K562 (cell line): ENCODE measurements at regions not wholly inside any gene's neighbourhood (a gene's known extent, or its start where the extent isn't known, plus 50 kb on each side); places are given as distances from the start of the nearest gene placed in this dataset.

ENCODE experiments used
- ATAC-seq: fragments of 200-7000 bp; cut with Tn5 transposase; 3 replicates; pipeline ENCODE4 v1.9.1; 2020; ENCODE audit warnings: moderate library complexity
- BruUV-seq: library from RNA; stranded (reverse); fragments of 400-500 nt; replicated peaks from 2 replicates; lab custom pipeline; 2021; lab: Mats Ljungman, UMichigan
- CTCF ChIA-PET: fragments of 300-600 bp; formaldehyde crosslinking; extraction: SDS; loops from one replicate; lab custom pipeline; 2021; ENCODE audit warnings: low intra/inter-chr PET ratio; lab: Yijun Ruan, JAX
- POLR2A ChIA-PET: fragments of 300-600, 350-650 bp; sonication (Branson Sonifier 250); formaldehyde crosslinking; extraction: SDS; loops from one replicate; lab custom pipeline; 2021; ENCODE audit warnings: antibody characterized with exemption, inconsistent platforms; lab: Yijun Ruan, JAX
- DNase-seq, 4 experiments: peaks; one replicate each; pipeline versions ENCODE4 v3.0.0 to v3.0.0-alpha.2; 2011 to 2018; ENCODE audit warnings: low spot score in 3 of 4, mixed read lengths in 3 of 4; ENCODE audit errors: extremely low read depth in 1 of 4
- FAIRE-seq: peaks from 2 replicates; lab custom pipeline; 2011; peaks lifted over from hg19 to GRCh38; lab: Jason Lieb, UNC
- H2AFZ ChIP-seq: 2 replicates; pipeline ENCODE4 v1.6.0; 2011; ENCODE audit warnings: low read depth, low read length, control low read depth, inconsistent platforms
- H3K27ac ChIP-seq: fragments of 200-600 bp; 3 replicates; pipeline ENCODE4 v1.8.0; 2011; ENCODE audit warnings: low read depth, mild to moderate bottlenecking, control low read depth, inconsistent platforms, low read length, moderate library complexity, mixed read lengths; ENCODE audit errors: extremely low read depth
- H3K27me3 ChIP-seq, 2 experiments: fragments of 300-600 bp in 1 of 2; 2 replicates in 1 of 2; 3 replicates in 1 of 2; pipeline versions ENCODE4 v1.6.0 to v1.8.0; 2011; ENCODE audit warnings: inconsistent platforms in 2 of 2, low read length in 2 of 2, mild to moderate bottlenecking in 1 of 2, mixed read lengths in 1 of 2, moderate library complexity in 1 of 2; ENCODE audit not compliant: control insufficient read depth in 2 of 2, insufficient read depth in 2 of 2
- H3K36me3 ChIP-seq: fragments of 300-600 bp; 3 replicates; pipeline ENCODE4 v1.8.0; 2011; ENCODE audit warnings: mild to moderate bottlenecking, low read length, inconsistent platforms; ENCODE audit not compliant: control insufficient read depth, insufficient read depth
- H3K4me1 ChIP-seq, 2 experiments: fragments of 200-600 bp in 1 of 2; replicated peaks in 1 of 2; 2 replicates in 1 of 2; 3 replicates in 1 of 2; pipeline versions ENCODE4 v1.5.1 to v1.8.0; 2011; ENCODE audit warnings: inconsistent platforms in 2 of 2, low read length in 2 of 2, mild to moderate bottlenecking in 1 of 2, mixed read lengths in 1 of 2, moderate library complexity in 1 of 2; ENCODE audit not compliant: control insufficient read depth in 2 of 2, insufficient read depth in 2 of 2
- H3K4me2 ChIP-seq: 2 replicates; pipeline ENCODE4 v1.6.1; 2011; ENCODE audit warnings: low read length, control low read depth, inconsistent platforms, mixed read lengths; ENCODE audit not compliant: insufficient read depth
- H3K4me3 ChIP-seq: fragments of 200-600 bp; sonication (generic), shearing (Covaris generic); 2 replicates; pipeline ENCODE4 v1.5.1; 2016; ENCODE audit warnings: control low read depth, inconsistent platforms
- H3K79me2 ChIP-seq: fragments of 200-600 bp; 3 replicates; pipeline ENCODE4 v1.8.0; 2011; ENCODE audit warnings: low read length, inconsistent platforms; ENCODE audit not compliant: control insufficient read depth, insufficient read depth
- H3K9ac ChIP-seq, 2 experiments: 2 replicates each; pipeline versions ENCODE4 v1.6.0 to v1.6.1; 2011; ENCODE audit warnings: low read depth in 2 of 2, low read length in 2 of 2, control low read depth in 1 of 2, inconsistent platforms in 1 of 2, mild to moderate bottlenecking in 1 of 2, mixed read lengths in 1 of 2; ENCODE audit not compliant: insufficient read depth in 1 of 2
- H3K9me1 ChIP-seq: one replicate; pipeline ENCODE4 v1.6.0; 2011; ENCODE audit warnings: inconsistent platforms, mild to moderate bottlenecking, low read length, moderate library complexity; ENCODE audit not compliant: control insufficient read depth, insufficient read depth
- H3K9me3 ChIP-seq: replicated peaks from 2 replicates; pipeline ENCODE4 v1.5.1; 2011; ENCODE audit warnings: low read depth, low read length, inconsistent platforms; ENCODE audit not compliant: control insufficient read depth, insufficient read depth
- H4K20me1 ChIP-seq: replicated peaks from 2 replicates; pipeline ENCODE4 v1.6.1; 2011; ENCODE audit warnings: low read length, inconsistent platforms, mixed read lengths; ENCODE audit not compliant: control insufficient read depth, insufficient read depth
- FOXP1 ChIP-seq: sonication (generic); formaldehyde crosslinking; IDR thresholded peaks from 2 replicates; pipeline ENCODE4 v1.8.0; 2022; ENCODE audit warnings: mild to moderate bottlenecking, missing genetic modification reagents
- GTF2A2 ChIP-seq: IDR thresholded peaks from 2 replicates; pipeline ENCODE4 v1.6.1; 2016; ENCODE audit warnings: mild to moderate bottlenecking, missing genetic modification characterization, missing compliant biosample characterization
- PRMT5 ChIP-seq: sonication (generic); formaldehyde crosslinking; IDR thresholded peaks from 2 replicates; pipeline ENCODE4 v1.5.0; 2020; ENCODE audit warnings: missing genetic modification reagents
- RCOR1 ChIP-seq, 2 experiments: IDR thresholded peaks; 2 replicates each; pipeline ENCODE4 v1.6.1; 2012; ENCODE audit warnings: low read depth in 2 of 2, low read length in 2 of 2, borderline replicate concordance in 1 of 2, improper control_type of control experiment in 1 of 2
- TSC22D4 ChIP-seq: fragments of 450-650 bp; IDR thresholded peaks from 2 replicates; pipeline ENCODE4 v1.6.1; 2016; ENCODE audit warnings: missing genetic modification characterization, missing biosample characterization, control low read depth
- ZNF780A ChIP-seq: fragments of 250-450 bp; sonication (Bioruptor Pico); IDR thresholded peaks from 2 replicates; pipeline ENCODE4 v1.5.0; 2021; ENCODE audit warnings: mild to moderate bottlenecking
- WGBS: fragments of 100-300 bp; shearing (Covaris generic); methylation state at CpG from one replicate; pipeline ENCODE4 v1.1.6; 2016; ENCODE audit warnings: low coverage, mixed read lengths; ENCODE audit not compliant: insufficient coverage; ENCODE audit errors: missing lambda C conversion rate; 5-methylcytosine and 5-hydroxymethylcytosine counted together
- in situ Hi-C: fragments of 300-500 bp; cut with MboI; formaldehyde crosslinking; loops from 4 replicates; pipeline ENCODE4 v1.15.0; 2018; ENCODE audit warnings: inconsistent platforms, mixed read lengths
- intact Hi-C: fragments of 100-400 bp; cut with micrococcal nuclease; formaldehyde crosslinking; loops from 2 replicates; pipeline ENCODE4 v1.14.2; 2022
- TF ChIP-seq, protein P1 (sequence below): fragments of 450-650 bp; formaldehyde crosslinking; IDR thresholded peaks from 2 replicates; pipeline ENCODE4 v1.4.0; 2022; ENCODE audit warnings: missing genetic modification characterization
- TF ChIP-seq, protein P2 (sequence below): sonication (generic); formaldehyde crosslinking; IDR thresholded peaks from 2 replicates; pipeline ENCODE4 v1.9.0; 2022; ENCODE audit warnings: mild to moderate bottlenecking, missing genetic modification reagents
- TF ChIP-seq, protein P3 (sequence below): fragments of 450-650 bp; formaldehyde crosslinking; IDR thresholded peaks from 2 replicates; pipeline ENCODE4 v1.4.0; 2020; ENCODE audit warnings: mild to moderate bottlenecking
- TF ChIP-seq, protein P4 (sequence below): fragments of 200-800 bp; sonication (Bioruptor generic); IDR thresholded peaks from 2 replicates; pipeline ENCODE4 v1.6.1; 2016; ENCODE audit warnings: missing genetic modification characterization, missing compliant biosample characterization

DNA sequence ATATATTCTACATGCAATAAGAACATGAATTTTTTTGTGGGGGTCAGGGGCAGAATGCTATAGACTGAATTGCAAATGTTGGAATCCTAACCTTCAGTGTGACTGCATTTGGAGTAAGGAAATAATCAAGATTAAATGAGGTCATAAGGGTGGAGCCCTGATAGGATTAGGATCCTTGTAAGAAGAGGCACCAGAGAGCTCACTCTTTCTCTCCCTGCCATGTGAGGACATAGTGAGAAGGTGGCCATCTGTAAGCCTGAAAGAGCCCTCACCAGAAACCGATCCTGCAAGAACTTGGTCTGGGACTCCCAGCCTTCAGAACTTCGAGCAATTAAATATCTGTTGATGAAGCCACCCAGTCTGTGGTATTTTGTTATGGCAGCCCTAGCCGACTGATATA, 70.3 kb upstream of the SOX13 start:
- ChIA-PET POLR2A (no interaction called here), CTCF (no interaction called here)
- H3K4me2 ChIP-seq, result no peak overlapping the region
- 5% methylated on average over 3 of the region's 3 CpGs for WGBS
- no peak overlapping the region for H3K9ac ChIP-seq
- no peaks in the 10 kb centered on the region for H3K79me2 ChIP-seq
- no peak for DNase-seq
- TF ChIP-seq PRMT5 (CRISPR knock-in tag) (no peak), GTF2A2 (tag) (no peak), RCOR1 (IDR thresholded peaks at IDR 0.05; ENCODE audit: borderline replicate concordance in 1 of 2, low read depth in 2 of 2, low read length in 2 of 2) (no peak), FOXP1 (CRISPR knock-in tag) (no peak), TSC22D4 (tag) (no peak), ZNF780A (CRISPR knock-in tag) (no peak)
- TF ChIP-seq, protein P1, sequence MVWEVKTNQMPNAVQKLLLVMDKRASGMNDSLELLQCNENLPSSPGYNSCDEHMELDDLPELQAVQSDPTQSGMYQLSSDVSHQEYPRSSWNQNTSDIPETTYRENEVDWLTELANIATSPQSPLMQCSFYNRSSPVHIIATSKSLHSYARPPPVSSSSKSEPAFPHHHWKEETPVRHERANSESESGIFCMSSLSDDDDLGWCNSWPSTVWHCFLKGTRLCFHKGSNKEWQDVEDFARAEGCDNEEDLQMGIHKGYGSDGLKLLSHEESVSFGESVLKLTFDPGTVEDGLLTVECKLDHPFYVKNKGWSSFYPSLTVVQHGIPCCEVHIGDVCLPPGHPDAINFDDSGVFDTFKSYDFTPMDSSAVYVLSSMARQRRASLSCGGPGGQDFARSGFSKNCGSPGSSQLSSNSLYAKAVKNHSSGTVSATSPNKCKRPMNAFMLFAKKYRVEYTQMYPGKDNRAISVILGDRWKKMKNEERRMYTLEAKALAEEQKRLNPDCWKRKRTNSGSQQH, result no peak
- TF ChIP-seq, protein P2, sequence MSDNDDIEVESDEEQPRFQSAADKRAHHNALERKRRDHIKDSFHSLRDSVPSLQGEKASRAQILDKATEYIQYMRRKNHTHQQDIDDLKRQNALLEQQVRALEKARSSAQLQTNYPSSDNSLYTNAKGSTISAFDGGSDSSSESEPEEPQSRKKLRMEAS (CRISPR knock-in tag), result no peak
- TF ChIP-seq, protein P3, sequence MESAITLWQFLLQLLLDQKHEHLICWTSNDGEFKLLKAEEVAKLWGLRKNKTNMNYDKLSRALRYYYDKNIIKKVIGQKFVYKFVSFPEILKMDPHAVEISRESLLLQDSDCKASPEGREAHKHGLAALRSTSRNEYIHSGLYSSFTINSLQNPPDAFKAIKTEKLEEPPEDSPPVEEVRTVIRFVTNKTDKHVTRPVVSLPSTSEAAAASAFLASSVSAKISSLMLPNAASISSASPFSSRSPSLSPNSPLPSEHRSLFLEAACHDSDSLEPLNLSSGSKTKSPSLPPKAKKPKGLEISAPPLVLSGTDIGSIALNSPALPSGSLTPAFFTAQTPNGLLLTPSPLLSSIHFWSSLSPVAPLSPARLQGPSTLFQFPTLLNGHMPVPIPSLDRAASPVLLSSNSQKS, result no peak
- TF ChIP-seq, protein P4, sequence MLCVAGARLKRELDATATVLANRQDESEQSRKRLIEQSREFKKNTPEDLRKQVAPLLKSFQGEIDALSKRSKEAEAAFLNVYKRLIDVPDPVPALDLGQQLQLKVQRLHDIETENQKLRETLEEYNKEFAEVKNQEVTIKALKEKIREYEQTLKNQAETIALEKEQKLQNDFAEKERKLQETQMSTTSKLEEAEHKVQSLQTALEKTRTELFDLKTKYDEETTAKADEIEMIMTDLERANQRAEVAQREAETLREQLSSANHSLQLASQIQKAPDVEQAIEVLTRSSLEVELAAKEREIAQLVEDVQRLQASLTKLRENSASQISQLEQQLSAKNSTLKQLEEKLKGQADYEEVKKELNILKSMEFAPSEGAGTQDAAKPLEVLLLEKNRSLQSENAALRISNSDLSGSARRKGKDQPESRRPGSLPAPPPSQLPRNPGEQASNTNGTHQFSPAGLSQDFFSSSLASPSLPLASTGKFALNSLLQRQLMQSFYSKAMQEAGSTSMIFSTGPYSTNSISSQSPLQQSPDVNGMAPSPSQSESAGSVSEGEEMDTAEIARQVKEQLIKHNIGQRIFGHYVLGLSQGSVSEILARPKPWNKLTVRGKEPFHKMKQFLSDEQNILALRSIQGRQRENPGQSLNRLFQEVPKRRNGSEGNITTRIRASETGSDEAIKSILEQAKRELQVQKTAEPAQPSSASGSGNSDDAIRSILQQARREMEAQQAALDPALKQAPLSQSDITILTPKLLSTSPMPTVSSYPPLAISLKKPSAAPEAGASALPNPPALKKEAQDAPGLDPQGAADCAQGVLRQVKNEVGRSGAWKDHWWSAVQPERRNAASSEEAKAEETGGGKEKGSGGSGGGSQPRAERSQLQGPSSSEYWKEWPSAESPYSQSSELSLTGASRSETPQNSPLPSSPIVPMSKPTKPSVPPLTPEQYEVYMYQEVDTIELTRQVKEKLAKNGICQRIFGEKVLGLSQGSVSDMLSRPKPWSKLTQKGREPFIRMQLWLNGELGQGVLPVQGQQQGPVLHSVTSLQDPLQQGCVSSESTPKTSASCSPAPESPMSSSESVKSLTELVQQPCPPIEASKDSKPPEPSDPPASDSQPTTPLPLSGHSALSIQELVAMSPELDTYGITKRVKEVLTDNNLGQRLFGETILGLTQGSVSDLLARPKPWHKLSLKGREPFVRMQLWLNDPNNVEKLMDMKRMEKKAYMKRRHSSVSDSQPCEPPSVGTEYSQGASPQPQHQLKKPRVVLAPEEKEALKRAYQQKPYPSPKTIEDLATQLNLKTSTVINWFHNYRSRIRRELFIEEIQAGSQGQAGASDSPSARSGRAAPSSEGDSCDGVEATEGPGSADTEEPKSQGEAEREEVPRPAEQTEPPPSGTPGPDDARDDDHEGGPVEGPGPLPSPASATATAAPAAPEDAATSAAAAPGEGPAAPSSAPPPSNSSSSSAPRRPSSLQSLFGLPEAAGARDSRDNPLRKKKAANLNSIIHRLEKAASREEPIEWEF (CRISPR knock-in tag), result no peak
- H4K20me1 ChIP-seq, result no peaks in the 10 kb centered on the region
- intact Hi-C loops (no loop called here), in situ Hi-C loops (no loop called here)
- peaks cover 8 to 13% of the 10 kb centered on the region in 2 experiments; a peak in 4 of 5 replicates for H3K27me3 ChIP-seq
- BruUV-seq, result no TSS peak
- no peaks in the 10 kb centered on the region for H3K9me1 ChIP-seq
- no peak overlapping the region for H2AFZ ChIP-seq
- FAIRE-seq, result no peak
- H3K36me3 ChIP-seq, result no peaks in the 10 kb centered on the region
- H3K4me1 ChIP-seq, result no peaks in the 10 kb centered on the region
- H3K27ac ChIP-seq, result no peak overlapping the region
- H3K4me3 ChIP-seq, result no peak overlapping the region
- no peaks in the 10 kb centered on the region for H3K9me3 ChIP-seq
- ATAC-seq, result no peak
